GM18507 (cell line): ENCODE measurements at regions not wholly inside any gene's neighbourhood (a gene's known extent, or its start where the extent isn't known, plus 50 kb on each side); places are given as distances from the start of the nearest gene placed in this dataset.
"Not testable (repeated sequence)": the region's sequence is repeated elsewhere in the genome, so short reads cannot be mapped to it uniquely, and the experiment has no call there.

Experiments used
- DNase-seq: peaks from one replicate; pipeline ENCODE4 v3.0.0; 2011; ENCODE audit warnings: low read depth; ENCODE audit not compliant: insufficient read length; ENCODE audit errors: extremely low spot score
- FAIRE-seq: peaks from 2 replicates; lab custom pipeline; 2011; peaks lifted over from hg19 to GRCh38; lab: Jason Lieb, UNC

DNA sequence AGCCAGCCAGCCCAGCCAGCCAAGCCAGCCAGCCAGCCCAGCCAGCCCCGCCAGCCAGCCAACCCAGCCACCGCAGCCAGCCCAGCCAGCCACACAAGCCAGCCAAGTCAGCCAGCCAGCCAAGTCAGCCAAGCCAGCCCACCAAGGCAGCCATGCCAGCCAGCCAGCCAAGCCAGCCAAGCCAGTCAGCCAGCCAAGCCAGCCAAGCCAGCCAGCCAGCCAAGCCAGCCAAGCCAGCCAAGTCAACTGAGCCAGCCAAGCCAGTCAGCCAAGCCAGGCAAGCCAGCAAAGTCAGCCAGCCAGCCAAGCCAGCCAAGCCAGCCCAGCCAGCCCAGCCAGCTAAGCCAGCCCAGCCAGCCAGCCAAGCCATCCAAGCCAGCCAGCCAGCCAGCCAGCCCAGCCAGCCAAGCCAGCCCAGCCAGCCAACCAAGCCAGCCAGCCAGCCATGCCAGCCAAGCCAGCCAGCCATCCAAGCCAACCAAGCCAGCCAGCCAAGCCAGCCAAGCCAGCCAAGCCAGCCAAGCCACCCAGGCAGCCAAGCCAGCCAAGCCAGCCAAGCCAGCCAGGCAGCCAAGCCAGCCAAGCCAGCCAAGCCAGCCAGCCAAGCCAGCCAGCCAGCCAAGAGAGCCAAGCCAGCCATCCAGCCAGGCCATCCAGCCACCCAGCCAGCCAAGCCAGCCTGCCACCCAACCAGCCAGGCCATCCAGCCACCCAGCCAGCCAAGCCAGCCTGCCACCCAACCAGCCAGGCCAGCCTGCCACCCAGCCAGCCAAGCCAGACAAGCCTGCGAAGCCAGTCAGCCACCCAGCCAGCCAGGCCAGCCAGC is 329.9 kb upstream of the PLGLB2 start:
- DNase-seq, FAIRE-seq: not testable (repeated sequence)

DNA sequence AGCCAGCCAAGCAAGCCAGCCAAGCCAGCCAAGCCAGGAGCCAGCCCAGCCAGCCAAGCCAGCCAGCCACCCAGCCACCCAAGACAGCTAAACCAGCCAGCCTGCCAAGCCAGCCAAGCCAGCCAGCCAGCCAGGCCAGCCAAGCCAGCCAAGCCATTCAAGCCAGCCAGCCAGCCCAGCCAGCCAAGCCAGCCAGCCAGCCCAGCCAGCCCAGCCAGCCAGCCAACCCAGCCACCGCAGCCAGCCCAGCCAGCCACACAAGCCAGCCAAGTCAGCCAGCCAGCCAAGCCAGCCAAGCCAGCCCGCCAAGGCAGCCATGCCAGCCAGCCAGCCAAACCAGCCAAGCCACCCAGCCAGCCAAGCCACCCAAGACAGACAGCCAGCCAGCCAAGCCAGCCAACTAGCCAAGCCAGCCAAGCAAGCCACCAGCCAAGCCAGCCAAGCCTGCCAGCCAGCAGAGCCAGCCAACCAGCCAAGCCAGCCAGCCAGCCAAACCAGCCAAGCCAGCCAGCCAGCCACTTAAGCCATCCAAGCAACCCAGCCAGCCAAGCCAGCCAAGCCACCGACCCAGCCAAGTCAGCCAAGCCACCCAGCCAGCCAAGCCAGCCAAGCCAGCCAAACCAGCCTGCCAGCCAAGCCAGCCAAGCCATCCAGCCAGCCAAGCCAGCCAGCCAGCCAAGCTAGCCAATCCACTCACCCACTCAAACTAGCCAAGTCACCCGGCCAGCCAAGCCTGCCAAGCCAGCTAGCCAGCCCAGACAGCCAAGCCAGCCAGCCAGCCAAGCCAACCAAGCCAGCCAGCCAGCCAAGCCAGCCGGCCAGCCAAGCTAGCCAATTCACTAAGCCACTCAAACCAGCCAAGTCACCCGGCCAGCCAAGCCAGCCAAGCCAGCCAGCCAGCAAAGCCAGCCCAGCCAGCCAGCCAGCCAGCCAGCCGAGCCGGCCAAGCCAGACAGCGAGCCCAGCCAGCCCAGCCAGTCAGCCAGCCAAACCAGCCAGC is 328.8 kb upstream of the PLGLB2 start:
- DNase-seq, FAIRE-seq: not testable (repeated sequence)

DNA sequence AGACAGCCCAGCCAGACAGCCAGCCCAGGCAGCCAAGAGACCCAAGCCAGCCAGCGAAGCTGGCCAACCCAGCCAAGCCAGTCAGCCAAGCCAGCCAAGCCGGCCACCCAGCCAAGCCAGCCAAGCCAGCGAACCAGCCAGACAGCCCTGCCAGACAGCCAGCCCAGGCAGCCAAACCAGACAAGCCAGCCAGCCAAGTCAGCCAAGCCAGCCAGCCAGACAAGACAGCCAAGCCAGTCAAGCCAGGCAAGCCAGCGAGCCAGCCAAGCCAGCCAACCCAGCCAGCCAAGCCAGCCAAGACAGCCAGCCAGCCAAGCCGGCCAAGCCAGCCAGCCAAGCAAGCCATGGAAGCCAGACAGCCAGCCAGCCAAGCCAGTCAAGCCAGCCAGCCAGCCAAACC is 327.9 kb upstream of the PLGLB2 start:
- not testable (repeated sequence) for FAIRE-seq, DNase-seq

DNA sequence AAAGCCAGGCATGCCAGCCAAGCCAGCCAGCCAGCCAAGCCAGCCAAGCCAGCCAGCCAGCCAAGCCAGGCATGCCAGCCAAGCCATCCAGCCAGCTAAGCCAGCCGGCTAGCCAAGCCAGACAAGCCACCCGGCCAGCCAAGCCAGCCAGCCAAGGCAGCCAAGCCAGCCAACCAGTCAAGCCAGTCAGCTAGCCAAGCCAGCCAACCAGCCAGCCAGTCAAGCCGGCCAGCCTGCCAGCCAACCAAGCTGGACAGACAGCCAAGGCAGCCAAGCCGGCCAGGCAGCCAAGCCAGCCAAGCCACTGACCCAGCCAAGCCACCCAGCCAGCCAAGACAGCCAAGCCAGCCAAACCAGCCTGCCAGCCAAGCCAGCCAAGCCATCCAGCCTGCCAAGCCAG is 326.9 kb upstream of the PLGLB2 start:
- FAIRE-seq, result not testable (repeated sequence)

DNA sequence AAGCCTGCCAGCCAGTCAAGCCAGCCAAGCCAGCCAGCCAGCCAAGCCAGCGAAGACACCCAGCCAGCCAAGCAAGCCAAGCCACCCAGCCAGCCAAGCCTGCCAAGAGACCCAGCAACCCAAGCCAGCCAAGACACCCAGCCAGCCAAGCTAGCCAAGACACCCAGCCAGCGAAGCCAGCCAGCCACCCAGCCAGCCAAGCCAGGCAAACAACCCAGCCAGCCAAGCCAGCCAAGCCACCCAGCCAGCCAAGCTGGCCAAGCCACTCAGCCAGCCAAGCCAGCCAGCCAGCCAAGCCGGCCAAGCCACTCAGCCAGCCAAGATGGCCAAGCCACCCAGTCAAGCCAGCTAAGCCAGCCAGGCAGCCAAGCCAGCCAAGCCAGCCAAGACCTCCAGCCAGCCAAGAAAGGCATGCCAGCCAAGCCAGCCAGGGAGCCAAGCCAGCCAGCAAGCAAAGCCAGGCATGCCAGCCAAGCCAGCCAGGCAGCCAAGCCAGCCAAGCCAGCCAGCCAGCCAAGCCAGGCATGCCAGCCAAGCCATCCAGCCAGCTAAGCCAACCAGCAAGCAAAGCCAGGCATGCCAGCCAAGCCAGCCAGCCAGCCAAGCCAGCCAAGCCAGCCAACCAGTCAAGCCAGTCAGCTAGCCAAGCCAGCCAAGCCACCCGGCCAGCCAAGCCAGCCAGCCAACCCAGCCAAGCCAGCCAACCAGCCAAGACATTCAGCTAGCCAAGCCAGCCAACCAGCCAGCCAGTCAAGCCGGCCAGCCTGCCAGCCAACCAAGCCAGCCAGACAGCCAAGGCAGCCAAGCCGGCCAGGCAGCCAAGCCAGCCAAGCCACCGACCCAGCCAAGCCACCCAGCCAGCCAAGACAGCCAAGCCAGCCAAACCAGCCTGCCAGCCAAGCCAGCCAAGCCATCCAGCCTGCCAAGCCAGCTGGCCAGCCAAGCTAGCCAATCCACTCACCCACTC is 323.8 kb upstream of the PLGLB2 start:
- FAIRE-seq, result not testable (repeated sequence)

More for the DNA sequence above, 326.9 kb upstream of the PLGLB2 start:
- not testable (repeated sequence) for DNase-seq

DNA sequence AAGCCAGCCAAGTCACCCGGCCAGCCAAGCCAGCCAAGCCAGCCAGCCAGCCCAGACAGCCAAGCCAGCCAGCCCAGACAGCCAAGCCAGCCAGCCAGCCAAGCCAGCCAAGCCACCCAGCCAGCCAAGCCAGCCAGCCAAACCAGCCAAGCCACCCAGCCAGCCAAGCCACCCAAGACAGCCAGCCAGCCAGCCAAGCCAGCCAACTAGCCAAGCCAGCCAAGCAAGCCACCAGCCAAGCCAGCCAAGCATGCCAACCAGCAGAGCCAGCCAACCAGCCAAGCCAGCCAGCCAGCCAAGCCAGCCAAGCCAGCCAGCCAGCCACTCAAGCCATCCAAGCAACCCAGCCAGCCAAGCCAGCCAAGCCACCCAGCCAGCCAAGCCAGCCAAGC is 323.1 kb upstream of the PLGLB2 start:
- not testable (repeated sequence) for DNase-seq, FAIRE-seq

More for the DNA sequence above, 323.8 kb upstream of the PLGLB2 start:
- DNase-seq, result not testable (repeated sequence)

DNA sequence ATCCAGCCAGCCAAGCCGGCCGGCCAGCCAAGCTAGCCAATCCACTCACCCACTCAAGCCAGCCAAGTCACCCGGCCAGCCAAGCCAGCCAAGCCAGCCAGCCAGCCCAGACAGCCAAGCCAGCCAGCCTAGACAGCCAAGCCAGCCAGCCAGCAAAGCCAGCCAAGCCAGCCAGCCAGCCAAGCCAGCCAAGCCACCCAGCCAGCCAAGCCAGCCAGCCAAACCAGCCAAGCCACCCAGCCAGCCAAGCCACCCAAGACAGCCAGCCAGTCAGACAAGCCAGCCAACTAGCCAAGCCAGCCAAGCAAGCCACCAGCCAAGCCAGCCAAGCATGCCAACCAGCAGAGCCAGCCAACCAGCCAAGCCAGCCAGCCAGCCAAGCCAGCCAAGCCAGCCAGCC is 322.7 kb upstream of the PLGLB2 start:
- not testable (repeated sequence) for DNase-seq, FAIRE-seq

DNA sequence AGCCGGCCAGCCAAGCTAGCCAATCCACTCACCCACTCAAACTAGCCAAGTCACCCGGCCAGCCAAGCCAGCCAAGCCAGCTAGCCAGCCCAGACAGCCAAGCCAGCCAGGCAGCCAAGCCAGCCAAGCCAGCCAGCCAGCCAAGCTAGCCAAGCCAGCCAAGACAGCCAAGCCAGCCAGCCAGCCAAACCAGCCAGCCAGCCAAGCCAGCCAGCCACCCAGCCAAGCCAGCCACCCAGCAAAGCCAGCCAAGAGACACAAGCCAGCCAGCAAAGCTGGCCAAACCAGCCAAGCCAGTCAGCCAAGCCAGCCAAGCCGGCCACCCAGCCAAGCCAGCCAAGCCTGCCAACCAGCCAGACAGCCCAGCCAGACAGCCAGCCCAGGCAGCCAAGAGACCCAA is 322.2 kb upstream of the PLGLB2 start:
- FAIRE-seq, DNase-seq: not testable (repeated sequence)

DNA sequence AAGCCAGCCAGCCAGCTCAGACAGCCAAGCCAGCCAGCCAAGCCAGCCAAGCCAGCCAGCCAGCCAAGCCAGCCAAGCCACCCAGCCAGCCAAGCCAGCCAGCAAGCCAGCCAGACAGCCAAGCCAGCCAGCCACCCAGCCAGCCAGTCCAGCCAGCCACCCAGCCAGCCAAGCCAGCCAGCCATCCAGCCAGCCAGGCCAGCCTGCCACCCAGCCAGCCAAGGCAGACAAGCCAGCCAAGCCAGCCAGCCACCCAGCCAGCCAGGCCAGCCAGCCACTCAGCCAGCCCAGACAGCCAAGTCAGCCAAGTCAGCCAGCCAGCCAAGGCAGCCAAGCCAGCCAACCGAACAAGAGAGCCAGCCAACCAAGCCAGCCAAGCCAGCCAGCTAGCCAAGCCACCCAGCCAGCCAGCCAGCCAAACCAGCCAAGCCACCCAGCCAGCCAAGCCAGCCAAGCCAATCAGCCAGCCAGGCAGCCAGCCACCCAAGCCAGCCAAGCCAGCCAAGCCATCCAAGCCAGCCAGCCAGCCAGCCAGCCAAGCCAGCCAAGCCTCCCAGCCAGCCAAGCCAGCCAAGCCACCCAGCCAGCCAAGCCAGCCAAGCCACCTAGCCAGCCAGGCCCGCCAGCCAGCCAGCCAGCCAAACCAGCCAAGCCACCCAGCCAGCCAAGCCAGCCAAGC is 319.3 kb upstream of the PLGLB2 start:
- not testable (repeated sequence) for DNase-seq, FAIRE-seq

DNA sequence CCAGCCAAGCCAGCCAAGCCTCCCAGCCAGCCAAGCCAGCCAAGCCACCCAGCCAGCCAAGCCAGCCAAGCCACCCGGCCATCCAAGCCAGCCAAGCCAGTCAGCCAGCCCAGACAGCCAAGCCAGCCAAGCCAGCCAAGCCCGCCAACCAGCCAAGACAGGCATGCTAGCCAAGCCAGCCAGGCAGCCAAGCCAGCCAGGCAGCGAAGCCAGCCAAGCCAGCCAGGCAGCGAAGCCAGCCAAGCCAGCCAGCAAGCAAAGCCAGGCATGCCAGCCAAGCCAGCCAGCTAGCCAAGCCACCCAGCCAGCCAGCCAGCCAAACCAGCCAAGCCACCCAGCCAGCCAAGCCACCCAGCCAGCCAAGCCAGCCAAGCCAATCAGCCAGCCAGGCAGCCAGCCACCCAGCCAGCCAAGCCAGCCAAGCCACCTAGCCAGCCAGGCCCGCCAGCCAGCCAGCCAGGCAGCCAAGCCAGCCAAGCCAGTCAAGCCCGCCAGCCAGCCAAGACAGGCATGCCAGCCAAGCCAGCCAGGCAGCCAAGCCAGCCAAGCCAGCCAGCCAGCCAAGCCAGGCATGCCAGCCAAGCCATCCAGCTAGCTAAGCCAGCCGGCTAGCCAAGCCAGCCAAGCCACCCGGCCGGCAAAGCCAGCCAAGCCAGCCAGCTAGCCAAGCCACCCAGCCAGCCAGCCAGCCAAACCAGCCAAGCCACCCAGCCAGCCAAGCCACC is 318.5 kb upstream of the PLGLB2 start:
- FAIRE-seq, DNase-seq: not testable (repeated sequence)

DNA sequence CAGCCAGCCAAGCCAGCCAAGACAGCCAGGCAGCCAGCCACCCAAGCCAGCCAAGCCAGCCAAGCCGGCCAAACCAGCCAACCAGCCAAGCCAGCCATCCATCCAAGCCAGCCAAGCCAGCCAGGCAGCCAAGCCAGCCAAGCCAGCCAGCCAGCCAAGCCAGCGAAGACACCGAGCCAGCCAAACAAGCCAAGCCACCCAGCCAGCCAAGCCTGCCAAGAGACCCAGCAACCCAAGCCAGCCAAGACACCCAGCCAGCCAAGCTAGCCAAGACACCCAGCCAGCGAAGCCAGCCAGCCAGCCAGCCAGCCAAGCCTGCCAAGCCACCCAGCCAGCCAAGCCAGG is 318.0 kb upstream of the PLGLB2 start:
- DNase-seq, FAIRE-seq: not testable (repeated sequence)

DNA sequence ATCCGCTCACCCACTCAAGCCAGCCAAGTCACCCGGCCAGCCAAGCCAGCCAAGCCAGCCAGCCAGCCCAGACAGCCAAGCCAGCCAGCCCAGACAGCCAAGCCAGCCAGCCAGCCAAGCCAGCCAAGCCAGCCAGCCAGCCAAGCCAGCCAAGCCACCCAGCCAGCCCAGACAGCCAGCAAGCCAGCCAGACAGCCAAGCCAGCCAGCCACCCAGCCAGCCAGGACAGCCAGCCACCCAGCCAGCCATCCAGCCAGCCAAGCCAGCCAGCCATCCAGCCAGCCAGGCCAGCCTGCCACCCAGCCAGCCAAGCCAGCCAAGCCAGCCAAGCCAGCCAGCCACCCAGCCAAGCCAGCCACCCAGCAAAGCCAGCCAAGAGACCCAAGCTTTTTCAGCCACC is 316.8 kb upstream of the PLGLB2 start:
- not testable (repeated sequence) for FAIRE-seq, DNase-seq

DNA sequence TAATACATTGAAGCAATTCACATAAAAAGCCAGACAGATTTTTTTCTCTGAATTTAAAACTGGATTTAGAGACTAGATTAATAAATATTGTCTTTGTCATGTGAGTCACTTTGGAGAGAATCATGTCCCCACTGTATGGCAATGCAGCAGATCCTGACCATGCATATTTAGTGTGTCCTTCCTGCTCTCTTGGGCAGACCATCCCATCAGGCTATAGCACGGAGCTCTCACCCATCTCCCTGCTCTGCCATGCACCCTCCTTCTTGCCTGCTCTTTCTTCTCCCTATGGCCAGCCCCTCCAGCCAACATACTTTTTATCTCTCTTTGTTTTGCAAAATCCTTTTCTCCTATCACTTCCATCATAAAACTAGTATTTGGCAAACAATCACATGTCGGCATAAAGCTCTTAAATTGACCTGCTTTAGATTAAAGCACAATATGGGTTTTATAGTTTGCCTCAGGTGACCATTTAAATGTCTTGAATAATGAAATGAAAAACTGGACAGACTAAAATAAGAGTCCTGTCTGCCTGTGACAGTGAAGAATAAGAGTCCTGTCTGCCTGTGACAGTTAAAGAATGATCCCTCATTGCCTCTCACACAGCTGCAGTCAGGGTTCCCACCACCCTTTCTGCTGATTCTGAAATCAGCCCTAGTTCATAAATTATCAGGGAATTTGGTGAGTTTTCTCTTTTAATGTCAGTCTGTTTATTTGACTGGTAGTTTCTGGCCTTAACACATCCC is 315.0 kb upstream of the PLGLB2 start:
- DNase-seq, FAIRE-seq: not testable (repeated sequence)

DNA sequence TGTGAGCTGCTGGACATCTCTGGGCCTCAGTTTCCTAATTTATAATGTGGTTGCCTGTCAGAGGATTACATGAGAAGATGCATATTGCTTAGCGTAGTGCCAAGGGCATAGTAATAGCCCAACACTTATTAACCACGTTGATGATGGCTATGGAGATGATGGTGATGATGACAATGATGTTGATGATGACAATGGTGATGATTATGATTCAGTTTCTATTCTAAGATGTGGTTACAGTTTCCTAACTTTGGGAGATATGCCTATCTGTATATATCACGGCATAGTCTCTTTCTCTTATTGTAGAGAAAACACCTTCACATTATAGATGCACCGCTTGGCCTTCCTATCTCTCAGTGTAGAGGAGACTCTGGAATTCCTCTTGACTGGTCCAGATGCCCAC is 311.9 kb upstream of the PLGLB2 start:
- FAIRE-seq, DNase-seq: not testable (repeated sequence)

DNA sequence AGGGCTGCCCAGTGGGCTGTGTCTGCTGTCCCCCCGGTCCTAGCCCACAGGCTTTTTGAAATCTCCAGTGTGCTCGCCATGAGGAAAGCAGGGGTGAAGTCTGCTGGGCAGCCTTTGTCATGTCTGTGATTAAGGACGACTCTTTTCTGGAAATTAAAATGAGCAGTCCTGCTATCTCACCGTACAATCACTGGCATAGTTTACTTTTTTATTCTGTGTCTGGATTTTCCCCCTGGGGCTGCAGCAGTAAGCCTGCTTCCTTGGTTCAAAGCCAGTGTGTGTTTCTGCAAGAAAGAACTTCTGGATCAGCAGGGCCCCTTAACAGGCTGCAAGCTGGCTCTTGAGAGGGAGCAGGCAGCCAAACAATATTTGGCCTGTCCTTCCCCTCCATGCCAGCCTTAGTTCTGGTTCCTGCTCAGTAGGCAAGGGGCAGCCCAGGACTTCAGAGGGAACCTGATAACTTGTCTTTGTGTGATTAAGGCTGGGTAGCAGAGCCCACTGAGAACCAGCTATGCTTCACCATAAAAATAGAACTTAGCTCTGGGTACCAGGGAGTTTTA is 310.1 kb upstream of the PLGLB2 start:
- not testable (repeated sequence) for DNase-seq, FAIRE-seq

DNA sequence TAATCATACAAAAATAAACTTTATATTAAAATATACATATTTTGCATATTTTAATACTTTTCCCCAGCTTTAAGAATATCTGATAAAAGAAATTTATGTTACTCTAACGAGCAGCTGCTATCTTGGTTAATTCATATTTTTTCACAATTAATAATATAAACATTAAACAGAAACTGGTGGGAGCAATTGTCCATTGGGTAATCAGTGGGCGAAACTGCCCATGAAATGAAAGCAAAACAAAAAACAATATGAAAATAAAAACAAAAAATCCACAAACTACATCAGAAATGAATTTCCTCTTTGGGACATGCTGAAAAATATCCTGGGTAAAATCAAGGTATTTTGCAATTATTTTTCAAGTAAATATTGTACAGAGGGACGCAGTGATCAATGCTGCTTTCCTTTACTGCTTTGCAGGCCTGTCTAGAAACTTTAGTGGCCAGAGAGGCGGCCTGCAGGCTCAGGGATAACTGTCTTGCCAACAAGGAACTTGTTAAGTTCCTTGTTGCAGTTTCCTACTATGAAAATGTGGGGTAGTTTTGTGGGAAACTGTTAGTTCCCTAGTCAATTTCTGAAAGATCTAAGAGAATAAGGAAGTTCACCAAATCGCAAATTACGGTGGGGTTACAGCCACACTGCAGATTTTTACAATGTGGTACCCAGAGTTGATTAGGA is 309.0 kb upstream of the PLGLB2 start:
- not testable (repeated sequence) for DNase-seq, FAIRE-seq
